Natural killer cell (primary cell): ENCODE measurements at regions not wholly inside any gene's neighbourhood (a gene's known extent, or its start where the extent isn't known, plus 50 kb on each side); places are given as distances from the start of the nearest gene placed in this dataset.

Experiments
- ATAC-seq, 3 donors: fragments of 150-1000 bp in 2 of 3; fragments of 200-7000 bp in 1 of 3; cut with Tn5 transposase; 1 replicate in 1 of 3; 2 replicates in 2 of 3; pipeline ENCODE4 v1.10.0; 2021; ENCODE audit warnings: mild to moderate bottlenecking in 2 of 3, moderate library complexity in 2 of 3
- DNase-seq, 2 donors: peaks; one replicate each; pipeline versions ENCODE4 v3.0.0 to v3.0.0-alpha.2; 2013 to 2021; ENCODE audit warnings: mixed read lengths in 1 of 2
- H3K27ac ChIP-seq: one replicate; pipeline ENCODE4 v1.5.1; 2013; ENCODE audit warnings: mild to moderate bottlenecking, low read length
- H3K27me3 ChIP-seq: one replicate; pipeline ENCODE4 v1.6.1; 2013; ENCODE audit warnings: low read length; ENCODE audit not compliant: control insufficient read depth, insufficient read depth
- H3K36me3 ChIP-seq: one replicate; pipeline ENCODE4 v1.6.1; 2013; ENCODE audit warnings: low read length; ENCODE audit not compliant: control insufficient read depth, insufficient read depth
- H3K4me1 ChIP-seq: one replicate; pipeline ENCODE4 v1.6.1; 2013; ENCODE audit warnings: low read length; ENCODE audit not compliant: control insufficient read depth, insufficient read depth
- H3K4me3 ChIP-seq: one replicate; pipeline ENCODE4 v1.5.1; 2013; ENCODE audit warnings: low read length
- H3K9me3 ChIP-seq: one replicate; pipeline ENCODE4 v1.6.1; 2013; ENCODE audit warnings: low read length; ENCODE audit not compliant: control insufficient read depth, insufficient read depth
- H3K27ac Mint-ChIP-seq, 2 donors: one replicate each; pipeline ENCODE4 v1.8.0; 2022; ENCODE audit warnings: mild to moderate bottlenecking in 2 of 2, mixed read lengths in 2 of 2, moderate library complexity in 1 of 2
- H3K27me3 Mint-ChIP-seq, 2 donors: one replicate each; pipeline ENCODE4 v1.8.0; 2022; ENCODE audit warnings: low read depth in 2 of 2, mixed read lengths in 2 of 2
- H3K36me3 Mint-ChIP-seq: one replicate; pipeline ENCODE4 v1.8.0; 2022; ENCODE audit warnings: mixed read lengths
- H3K4me1 Mint-ChIP-seq, 2 donors: one replicate each; pipeline ENCODE4 v1.8.0; 2022; ENCODE audit warnings: mixed read lengths in 2 of 2
- H3K4me3 Mint-ChIP-seq: one replicate; pipeline ENCODE4 v1.8.0; 2022; ENCODE audit warnings: mild to moderate bottlenecking, moderate library complexity, mixed read lengths
- H3K9me3 Mint-ChIP-seq, 2 donors: one replicate each; pipeline ENCODE4 v1.8.0; 2022; ENCODE audit warnings: mixed read lengths in 2 of 2
- CTCF ChIP-seq: fragments of 200-600 bp; IDR thresholded peaks from one replicate; pipeline ENCODE4 v1.8.0; 2022; ENCODE audit warnings: antibody characterized with exemption
- WGBS: methylation state at CpG from one replicate; pipeline ENCODE4 v1.1.7; 2013; ENCODE audit warnings: missing lambda C conversion rate; ENCODE audit not compliant: insufficient coverage; 5-methylcytosine and 5-hydroxymethylcytosine counted together
- intact Hi-C: fragments of 100-400 bp; cut with micrococcal nuclease; formaldehyde crosslinking; loops from one replicate; pipeline ENCODE4 v1.14.2; 2022

DNA sequence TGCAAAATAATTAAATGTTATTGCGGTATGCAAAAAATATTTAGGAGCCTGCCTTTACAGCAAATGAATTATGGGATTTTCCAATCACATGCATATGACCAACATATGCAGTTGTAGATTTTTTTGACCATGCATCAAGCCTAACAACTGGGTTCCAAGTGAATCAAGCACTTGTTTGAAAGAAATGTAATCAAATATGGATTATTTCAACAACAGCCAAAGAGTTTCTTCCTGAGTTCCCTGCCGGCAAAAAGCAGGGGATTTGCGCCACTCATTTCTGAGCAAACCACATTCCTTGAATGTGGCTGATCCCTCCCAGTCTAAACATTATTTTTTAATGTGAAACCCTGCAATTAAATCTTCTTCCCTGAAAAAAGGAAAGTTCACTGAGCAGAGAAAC, 100.1 kb upstream of the ADTRP start:
- no peak for DNase-seq
- Histone ChIP-seq H3K4me1 (no peaks in the 10 kb centered on the region), H3K27me3 (no peaks in the 10 kb centered on the region), H3K4me3 (no peak overlapping the region), H3K9me3 (no peaks in the 10 kb centered on the region), H3K27ac (no peak overlapping the region), H3K36me3 (no peaks in the 10 kb centered on the region)
- peaks cover 15 to 18% of the 10 kb centered on the region in 2 donors for H3K27me3 Mint-ChIP-seq
- no peak for TF ChIP-seq CTCF
- intact Hi-C loops = no loop called here
- H3K36me3 Mint-ChIP-seq = no peaks in the 10 kb centered on the region
- no peak overlapping the region for H3K4me3 Mint-ChIP-seq
- WGBS = 100% methylated on average over 3 of the region's 3 CpGs
- no peaks in the 10 kb centered on the region for H3K4me1 Mint-ChIP-seq
- peaks cover 0 to 4% of the 10 kb centered on the region in 2 donors for H3K9me3 Mint-ChIP-seq
- no peak for ATAC-seq
- H3K27ac Mint-ChIP-seq = no peak overlapping the region

DNA sequence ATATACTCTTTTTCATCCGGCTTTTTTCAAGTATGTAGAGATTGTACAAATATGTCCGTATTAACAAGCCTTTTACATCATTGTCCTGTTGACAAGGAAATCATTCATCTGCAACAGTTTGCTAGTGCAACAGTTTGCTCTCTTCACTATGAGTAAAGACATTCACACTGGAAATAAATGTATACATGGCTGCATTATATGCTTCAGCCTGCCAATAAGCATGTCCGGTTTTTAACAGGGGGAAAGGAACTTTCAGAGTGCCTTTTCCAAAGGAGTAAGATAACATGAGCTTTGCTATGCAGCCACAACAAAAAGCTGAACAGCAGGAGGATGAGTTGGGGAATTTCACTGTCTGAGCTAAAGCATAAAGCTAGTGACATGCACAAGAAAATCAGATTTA, 99.4 kb upstream of the ADTRP start:
- H3K36me3 ChIP-seq = no peaks in the 10 kb centered on the region
- no peak for ATAC-seq
- no peaks in the 10 kb centered on the region for H3K36me3 Mint-ChIP-seq
- H3K27ac ChIP-seq = no peak overlapping the region
- peaks cover 15 to 18% of the 10 kb centered on the region in 2 donors for H3K27me3 Mint-ChIP-seq
- no peaks in the 10 kb centered on the region for H3K4me1 ChIP-seq
- no peak for TF ChIP-seq CTCF
- no peak for DNase-seq
- WGBS = 96% methylated on average over 2 of the region's 3 CpGs
- no peak overlapping the region for H3K4me3 Mint-ChIP-seq
- no peaks in the 10 kb centered on the region for H3K4me1 Mint-ChIP-seq
- H3K27ac Mint-ChIP-seq = no peak overlapping the region
- H3K4me3 ChIP-seq = no peak overlapping the region
- H3K27me3 ChIP-seq = no peaks in the 10 kb centered on the region
- peaks cover 0 to 4% of the 10 kb centered on the region in 2 donors for H3K9me3 Mint-ChIP-seq
- intact Hi-C loops = no loop called here
- no peaks in the 10 kb centered on the region for H3K9me3 ChIP-seq

- ATAC-seq (no peak), DNase-seq (no peak)
- intact Hi-C loops = no loop called here
- no peaks in the 10 kb centered on the region for H3K4me1 ChIP-seq
- WGBS = 84% methylated on average over 10 of the region's 10 CpGs
- TF ChIP-seq CTCF = no peak
- H3K36me3 ChIP-seq = no peaks in the 10 kb centered on the region
- no peak overlapping the region for H3K4me3 ChIP-seq
- peaks cover 15 to 18% of the 10 kb centered on the region in 2 donors for H3K27me3 Mint-ChIP-seq
- no peak overlapping the region for H3K27ac ChIP-seq
- H3K9me3 Mint-ChIP-seq = peaks cover 0 to 2% of the 10 kb centered on the region in 2 donors
- H3K36me3 Mint-ChIP-seq = no peaks in the 10 kb centered on the region
- H3K4me1 Mint-ChIP-seq = no peaks in the 10 kb centered on the region
- H3K4me3 Mint-ChIP-seq = no peak overlapping the region
- H3K27me3 ChIP-seq = no peaks in the 10 kb centered on the region
- H3K27ac Mint-ChIP-seq = no peak overlapping the region
- no peaks in the 10 kb centered on the region for H3K9me3 ChIP-seq
Observed at GRCh38 chr6:11876934-11877433, 98.4 kb upstream of the ADTRP start.
